ENCODE measurements at regions not wholly inside any gene's neighbourhood (a gene's known extent, or its start where the extent isn't known, plus 50 kb on each side); places are given as distances from the start of the nearest gene placed in this dataset.
A peak's percentile ranks its signal among the peaks of the same experiment; 100 is the strongest.

DNA sequence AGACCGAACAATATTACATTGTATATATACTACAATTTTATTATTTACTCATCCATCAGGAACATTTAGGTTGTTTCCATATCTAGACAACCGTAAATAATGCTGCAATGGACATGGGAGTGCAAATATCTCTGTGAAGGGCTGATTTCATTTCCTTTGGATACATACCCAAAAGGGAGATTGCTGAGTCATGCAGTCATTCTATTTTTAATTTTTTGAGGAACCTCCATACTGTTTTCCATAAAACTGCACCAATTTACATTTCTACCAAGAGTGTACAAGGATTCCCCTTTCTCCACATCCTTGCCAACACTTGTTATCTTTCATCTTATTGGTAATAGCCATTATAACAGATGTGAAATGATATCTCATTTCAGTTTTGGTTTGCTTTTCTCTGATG is 84.7 kb downstream of the SLC41A2 start:
- WGBS (ENCODE audit: insufficient coverage, low coverage, low lambda C conversion rate, missing lambda C conversion rate) = 73% methylated on average over 2 of the region's 2 CpGs
- TF ChIP-seq CTCF (IDR thresholded peaks at IDR 0.05) (no peak), POLR2A (IDR thresholded peaks at IDR 0.05) (no peak)
- H3K27ac ChIP-seq = no peak overlapping the region
- no peak overlapping the region for H3K4me3 ChIP-seq
- intact Hi-C loops (cut with DNase I) = no loop called here
- H3K4me1 ChIP-seq = no peaks in the 10 kb centered on the region
- ATAC-seq (no peak), DNase-seq (no peak)
- no peaks in the 10 kb centered on the region for H3K9me3 ChIP-seq
- no peaks in the 10 kb centered on the region for H3K27me3 ChIP-seq
- H3K36me3 ChIP-seq = no peaks in the 10 kb centered on the region

DNA sequence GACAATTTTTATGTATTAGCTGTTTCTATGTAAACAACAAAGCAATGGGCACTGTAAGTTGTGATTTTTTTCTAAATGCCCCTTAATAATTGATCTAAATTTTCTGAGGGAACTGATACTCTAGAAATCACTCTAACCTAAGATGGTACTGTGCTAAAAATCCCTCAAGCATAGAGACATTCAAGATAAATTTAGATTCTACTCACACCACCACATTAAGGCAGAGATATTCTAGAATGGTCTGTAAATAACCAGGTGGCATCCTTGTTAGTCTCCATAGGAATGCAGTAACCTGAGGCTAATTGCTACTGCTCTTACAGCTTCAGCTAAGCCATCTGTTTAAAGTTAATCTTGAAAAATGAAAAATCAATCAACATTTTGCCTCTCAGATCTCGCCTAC is 87.3 kb downstream of the SLC41A2 start:
- TF ChIP-seq POLR2A (IDR thresholded peaks at IDR 0.05) (no peak), CTCF (IDR thresholded peaks at IDR 0.05) (no peak)
- Histone ChIP-seq H3K4me3 (no peak overlapping the region), H3K27me3 (no peaks in the 10 kb centered on the region), H3K4me1 (no peaks in the 10 kb centered on the region), H3K9me3 (no peaks in the 10 kb centered on the region), H3K27ac (no peak overlapping the region), H3K36me3 (no peaks in the 10 kb centered on the region)
- DNase-seq (no peak), ATAC-seq (no peak)
- 90% methylated on average over 1 of the region's 1 CpG for WGBS (ENCODE audit: insufficient coverage, low coverage, low lambda C conversion rate, missing lambda C conversion rate)
- intact Hi-C loops (cut with DNase I) = no loop called here

GRCh38 chr12:104866291-104866690 is 91.8 kb downstream of the SLC41A2 start:
- peak; percentile 48 to 79 (median 55) for ATAC-seq
- TF ChIP-seq POLR2A (IDR thresholded peaks at IDR 0.05) (no peak), CTCF (IDR thresholded peaks at IDR 0.05) (no peak)
- 76% methylated on average over 2 of the region's 2 CpGs for WGBS (ENCODE audit: insufficient coverage, low coverage, low lambda C conversion rate, missing lambda C conversion rate)
- no peak overlapping the region for H3K27ac ChIP-seq
- H3K4me1 ChIP-seq = peaks cover 0 to 5% (median 0%) of the 10 kb centered on the region in 4 donors
- no peak for DNase-seq
- no peak overlapping the region for H3K4me3 ChIP-seq
- no peaks in the 10 kb centered on the region for H3K9me3 ChIP-seq
- no peaks in the 10 kb centered on the region for H3K36me3 ChIP-seq
- intact Hi-C loops (cut with DNase I) = no loop called here
- H3K27me3 ChIP-seq = no peaks in the 10 kb centered on the region

DNA sequence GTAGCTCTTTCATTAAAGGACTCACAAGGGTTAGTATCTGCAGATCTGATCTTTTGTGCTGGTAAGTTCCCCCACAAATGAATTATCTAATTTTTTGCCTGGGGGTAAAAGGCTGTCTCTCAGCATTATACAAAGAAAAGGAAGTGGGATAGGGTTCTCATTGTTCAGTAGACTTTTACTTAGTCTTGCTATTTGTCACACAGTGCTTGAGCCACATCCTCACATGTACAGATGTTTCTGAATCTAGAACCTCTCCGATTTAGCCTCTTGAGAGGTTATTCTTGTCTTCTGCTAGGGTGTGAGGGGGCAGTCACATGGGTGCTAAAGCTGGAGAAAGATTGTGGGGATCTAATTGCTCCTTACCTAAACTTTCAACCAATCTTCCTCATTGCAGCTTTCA is 93.0 kb downstream of the SLC41A2 start:
- TF ChIP-seq CTCF (IDR thresholded peaks at IDR 0.05) (no peak), POLR2A (IDR thresholded peaks at IDR 0.05) (no peak)
- H3K27ac ChIP-seq = no peak overlapping the region

GRCh38 chr12:104864668-104865067 is 93.4 kb downstream of the SLC41A2 start:
- TF ChIP-seq POLR2A (IDR thresholded peaks at IDR 0.05) = no peak

More for the DNA sequence above, 93.0 kb downstream of the SLC41A2 start:
- peaks cover 0 to 5% (median 0%) of the 10 kb centered on the region in 4 donors for H3K4me1 ChIP-seq
- no peak for DNase-seq
- H3K27me3 ChIP-seq = no peaks in the 10 kb centered on the region
- 30% methylated on average over 1 of the region's 1 CpG for WGBS (ENCODE audit: insufficient coverage, low coverage, low lambda C conversion rate, missing lambda C conversion rate)
- no peaks in the 10 kb centered on the region for H3K36me3 ChIP-seq
- intact Hi-C loops (cut with DNase I) = no loop called here
- H3K4me3 ChIP-seq = no peak overlapping the region
- no peaks in the 10 kb centered on the region for H3K9me3 ChIP-seq
- peak in 1 of 4 donors; percentile 34 for ATAC-seq

More at GRCh38 chr12:104864668-104865067, 93.4 kb downstream of the SLC41A2 start:
- intact Hi-C loops (cut with DNase I) = no loop called here
- ATAC-seq (no peak), DNase-seq (no peak)
- H3K4me1 ChIP-seq = peaks cover 0 to 5% (median 0%) of the 10 kb centered on the region in 4 donors
- no peaks in the 10 kb centered on the region for H3K9me3 ChIP-seq
- no peaks in the 10 kb centered on the region for H3K27me3 ChIP-seq
- no peak overlapping the region for H3K27ac ChIP-seq
- H3K4me3 ChIP-seq = no peak overlapping the region
- no peaks in the 10 kb centered on the region for H3K36me3 ChIP-seq
